Activated naive CD8-positive, alpha-beta T cell treated with anti-CD3 and anti-CD28 coated beads, Interleukin-2, amount 50 U/mL, for 16 hours (primary cell): ENCODE measurements at regions not wholly inside any gene's neighbourhood (a gene's known extent, or its start where the extent isn't known, plus 50 kb on each side); places are given as distances from the start of the nearest gene placed in this dataset.

Experiments used
- DNase-seq: peaks from one replicate; pipeline ENCODE4 v3.0.0-alpha.2; 2020; ENCODE audit warnings: low read depth, low spot score

- no peak for DNase-seq
These were observed 348.9 kb downstream of the NDFIP2 start for GRCh38 chr13:79829880-79830279.

DNA sequence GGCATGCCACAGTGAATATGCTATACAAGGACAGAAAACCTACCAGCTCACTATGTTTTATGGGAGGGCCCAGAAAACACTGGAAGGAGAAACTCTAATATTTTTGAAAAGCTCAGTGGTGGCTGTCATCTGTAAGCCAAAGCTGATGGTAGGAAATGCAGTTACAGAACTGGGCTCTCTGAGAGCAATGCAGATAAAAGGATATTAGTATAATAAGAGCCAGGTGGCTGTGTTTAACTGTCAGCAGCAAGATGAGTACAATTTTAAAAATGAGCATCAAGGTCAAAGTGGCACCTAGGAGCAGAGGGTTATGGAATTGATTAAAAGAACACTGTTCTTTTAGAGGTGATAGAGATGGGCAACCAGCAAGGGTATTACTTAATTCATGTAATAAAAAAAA, 345.0 kb downstream of the NDFIP2 start:
- no peak for DNase-seq

DNA sequence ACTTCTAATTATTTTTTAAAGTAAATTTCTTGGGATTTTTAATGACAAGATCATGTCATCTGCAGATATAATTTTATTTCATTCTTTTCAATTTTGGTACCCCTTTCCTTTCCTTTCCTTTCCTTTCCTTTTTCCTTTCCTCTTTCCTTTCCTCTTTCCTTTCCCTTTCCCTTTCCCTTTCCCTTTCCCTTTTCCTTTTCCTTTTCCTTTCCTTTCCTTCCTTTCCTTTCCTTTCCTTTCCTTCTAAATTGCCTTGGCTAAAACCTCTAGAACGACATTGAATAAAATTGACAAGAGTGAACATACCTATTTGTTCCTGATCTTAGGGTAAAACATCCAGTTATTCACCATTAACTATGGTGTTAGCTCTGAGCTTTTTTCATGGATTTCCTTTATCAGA, 334.1 kb downstream of the NDFIP2 start:
- DNase-seq: no peak

DNA sequence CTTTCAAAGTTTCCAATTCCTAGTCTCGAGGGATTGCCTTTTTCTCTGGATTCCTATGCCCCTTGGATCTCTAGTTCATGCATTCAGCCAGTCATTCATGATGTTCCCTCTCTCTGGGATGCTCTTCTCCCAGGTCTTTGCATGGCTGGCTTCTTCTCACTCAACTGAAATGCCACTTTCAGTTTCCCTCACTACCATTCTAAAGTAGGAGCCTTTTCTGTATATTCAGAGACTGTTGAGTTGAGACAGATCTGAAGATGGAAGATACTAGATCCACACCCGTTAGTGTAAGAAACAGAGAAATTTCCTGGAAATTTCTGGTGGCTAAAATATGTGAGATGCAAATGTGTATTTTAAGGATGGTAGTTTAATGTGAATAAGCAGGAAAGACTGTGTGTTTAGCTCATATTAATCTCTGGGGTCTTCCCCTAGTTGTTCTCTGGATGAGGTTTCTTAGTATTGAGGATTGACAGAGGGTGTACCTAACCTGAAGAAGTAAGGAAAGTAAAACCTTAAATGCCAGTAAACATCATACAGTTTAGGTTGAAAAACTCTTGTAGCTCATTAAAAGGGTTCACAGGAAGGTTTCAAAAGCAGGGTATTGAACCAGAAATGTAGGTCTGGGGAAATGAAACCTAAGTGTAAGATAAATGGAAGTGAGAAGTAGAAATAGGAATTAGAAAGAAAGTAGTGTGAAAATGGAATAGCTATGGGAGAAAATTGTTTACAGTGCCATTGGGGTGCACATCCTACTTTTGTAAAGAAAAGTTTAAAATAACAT, 331.3 kb downstream of the NDFIP2 start:
- no peak for DNase-seq

GRCh38 chr13:79811170-79811569, 330.2 kb downstream of the NDFIP2 start:
- no peak for DNase-seq

DNA sequence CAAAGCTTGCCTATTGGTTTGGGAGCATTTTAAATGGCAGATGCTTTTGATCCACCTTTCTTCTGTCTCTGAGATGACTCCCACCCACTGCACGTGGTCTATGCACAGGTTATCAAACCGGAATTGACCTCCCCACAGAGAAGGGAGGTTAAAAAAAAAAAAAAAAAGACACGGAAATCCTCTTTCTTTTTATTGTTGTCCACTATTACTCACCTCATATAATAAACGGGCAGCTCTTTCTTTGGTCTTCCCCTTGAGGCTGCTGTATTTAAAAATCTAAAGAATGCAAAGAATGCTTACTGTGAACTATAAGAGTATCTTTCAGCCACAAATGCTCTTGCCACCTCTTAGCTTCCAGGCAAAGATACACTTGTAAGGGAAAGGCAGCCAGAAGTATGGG, 329.7 kb downstream of the NDFIP2 start:
- no peak for DNase-seq

- no peak for DNase-seq
These were observed 329.1 kb downstream of the NDFIP2 start for GRCh38 chr13:79810018-79810417.

DNA sequence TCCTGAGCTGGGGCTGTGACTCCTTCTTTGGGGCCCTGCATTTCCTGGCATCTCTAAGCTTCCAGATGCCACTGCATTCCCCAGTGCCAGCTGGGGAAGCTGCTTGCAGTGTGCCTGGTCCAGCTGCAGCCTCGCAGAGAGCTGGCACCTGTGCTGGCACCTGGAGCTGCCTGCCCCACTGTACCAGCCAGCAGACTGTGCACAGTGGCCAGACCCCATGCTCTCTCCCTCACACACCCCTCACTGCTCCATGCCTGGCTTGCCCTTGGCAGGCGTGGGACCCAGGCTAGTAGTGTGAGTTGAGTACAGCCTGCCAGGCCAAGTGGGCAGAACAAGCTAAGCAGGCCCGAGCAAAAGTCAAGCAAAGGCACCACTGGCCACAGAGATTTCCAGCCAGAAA, 327.5 kb downstream of the NDFIP2 start:
- DNase-seq: no peak

DNA sequence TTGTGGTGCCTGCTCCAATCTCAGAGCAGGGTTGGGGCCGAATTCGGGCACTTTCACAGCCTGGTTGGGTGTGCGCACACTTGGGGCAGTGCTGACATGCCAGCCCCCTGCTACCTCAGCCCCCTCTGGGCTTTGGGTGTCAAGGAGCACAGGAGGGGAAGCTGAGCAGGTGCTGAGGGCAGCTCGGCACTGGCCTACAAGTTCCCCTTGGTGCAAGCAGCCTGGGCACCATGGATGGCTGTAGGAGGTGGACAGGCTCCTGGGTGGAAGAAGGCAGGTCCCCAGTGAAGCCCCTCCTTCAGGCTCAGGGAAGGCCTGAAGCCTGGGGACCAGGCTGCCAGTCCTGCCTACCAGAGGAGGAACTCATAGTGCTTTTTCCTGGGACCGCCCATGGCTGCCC, 326.6 kb downstream of the NDFIP2 start:
- DNase-seq: no peak

- no peak for DNase-seq
These were observed 325.9 kb downstream of the NDFIP2 start for GRCh38 chr13:79806821-79807220.

DNA sequence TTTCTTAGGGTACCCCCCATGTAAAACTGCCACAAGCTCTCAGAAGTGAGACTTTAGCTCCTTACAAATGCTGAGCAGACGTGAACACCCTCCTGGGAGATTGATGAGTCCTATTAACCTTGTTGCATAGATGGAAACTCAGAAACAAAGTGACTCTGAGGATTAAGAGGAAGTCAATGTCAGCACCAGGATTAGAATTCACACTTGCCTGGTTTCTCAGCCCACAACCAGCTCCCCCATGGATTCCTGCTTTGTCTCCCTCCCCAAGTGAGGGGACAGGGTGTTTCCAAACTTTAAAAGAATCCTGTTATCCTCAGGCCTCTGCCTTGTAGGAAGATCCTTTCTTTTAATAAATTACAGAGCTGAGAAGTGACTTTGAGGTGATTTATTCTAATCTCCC, 324.4 kb downstream of the NDFIP2 start:
- no peak for DNase-seq

DNA sequence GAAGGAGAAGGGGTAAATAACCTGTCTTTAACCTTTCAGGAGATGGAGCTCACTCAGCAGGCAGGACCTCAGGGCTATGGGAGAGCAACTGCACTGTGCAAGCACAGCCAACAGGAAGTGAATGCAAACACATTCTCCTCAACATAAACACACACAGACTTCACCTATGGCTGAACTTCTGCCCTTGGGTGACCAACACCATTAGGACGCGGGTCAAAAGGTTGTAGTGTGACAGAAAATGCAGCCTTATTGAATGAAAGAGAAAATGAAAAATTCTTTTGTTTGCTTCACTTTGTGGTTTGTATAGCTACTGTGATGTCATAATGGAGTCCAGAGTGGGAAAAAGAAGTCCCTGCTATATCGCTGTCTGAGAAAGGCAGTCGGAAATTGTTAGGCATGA, 323.0 kb downstream of the NDFIP2 start:
- no peak for DNase-seq

- no peak for DNase-seq
These were observed 322.3 kb downstream of the NDFIP2 start for GRCh38 chr13:79803296-79803695.

DNA sequence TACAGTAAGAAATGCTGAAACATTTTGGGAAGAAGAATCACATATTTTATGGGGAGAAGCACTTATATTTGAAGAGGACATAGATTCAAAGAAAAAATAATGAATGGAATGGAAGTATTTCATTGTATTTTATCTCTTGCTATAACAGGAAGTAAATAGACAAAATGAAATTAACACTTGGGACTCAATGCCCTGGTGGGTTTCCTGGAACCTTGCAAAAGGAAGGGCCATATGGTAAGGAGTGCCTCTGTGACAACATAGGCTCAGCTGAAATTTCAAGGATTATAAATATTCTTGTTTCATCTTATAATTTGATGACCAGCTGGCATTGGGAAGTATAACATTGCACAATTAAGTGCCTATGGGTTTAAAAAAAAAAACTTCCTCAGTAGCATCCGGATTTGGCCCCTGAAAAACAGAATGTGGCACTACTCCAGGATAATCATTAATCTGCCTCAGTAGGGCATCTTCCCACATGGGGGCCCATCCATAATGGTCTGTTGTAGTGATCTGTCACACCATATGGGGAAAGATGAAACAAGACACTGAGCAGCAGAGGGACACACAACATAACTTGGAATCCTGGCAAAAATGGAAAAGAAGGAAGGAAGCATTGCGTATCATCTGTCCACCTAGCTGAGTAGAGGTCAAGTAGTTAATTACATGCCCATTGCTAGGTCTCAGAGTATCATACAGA, 321.6 kb downstream of the NDFIP2 start:
- no peak for DNase-seq

GRCh38 chr13:79799059-79799867, 318.3 kb downstream of the NDFIP2 start:
- no peak for DNase-seq

GRCh38 chr13:79796136-79796535, 315.2 kb downstream of the NDFIP2 start:
- no peak for DNase-seq

GRCh38 chr13:79794931-79795330, 314.0 kb downstream of the NDFIP2 start:
- no peak for DNase-seq

DNA sequence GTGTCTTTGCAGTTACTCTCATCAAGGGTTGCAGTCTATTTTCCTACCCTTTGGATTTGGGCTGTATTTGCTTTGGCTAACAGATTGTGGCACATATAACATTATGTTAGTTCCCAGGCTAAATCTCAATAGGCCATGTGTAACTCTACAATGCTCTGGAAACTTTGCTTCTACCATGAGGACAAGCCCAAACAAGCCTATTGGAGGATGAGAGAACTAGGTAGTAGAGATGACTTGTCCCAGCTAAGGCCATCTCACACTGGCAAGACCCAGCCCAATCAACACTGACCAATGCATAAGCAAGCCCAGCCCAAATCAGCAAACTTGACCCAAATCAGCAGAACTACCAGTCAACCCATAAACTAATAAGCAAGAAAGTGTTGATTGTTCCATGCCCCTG, 311.8 kb downstream of the NDFIP2 start:
- DNase-seq: no peak

GRCh38 chr13:79791471-79792042, 310.6 kb downstream of the NDFIP2 start:
- DNase-seq: no peak

- DNase-seq: no peak
These were observed 305.2 kb downstream of the NDFIP2 start for GRCh38 chr13:79786176-79786575.

GRCh38 chr13:79782541-79783205, 301.7 kb downstream of the NDFIP2 start:
- DNase-seq: no peak
